Dendritic cell treated with granulocyte-macrophage colony-stimulating factor and Interleukin-4, amounts not matched to agents 40 ng/mL and 50 ng/mL, for 4 days (primary cell): ENCODE measurements at regions not wholly inside any gene's neighbourhood (a gene's known extent, or its start where the extent isn't known, plus 50 kb on each side); places are given as distances from the start of the nearest gene placed in this dataset.

ENCODE experiments used
- H3K27ac Mint-ChIP-seq: one replicate; pipeline ENCODE4 v1.8.0; 2022; ENCODE audit warnings: mild to moderate bottlenecking, mixed read lengths
- H3K27me3 Mint-ChIP-seq: one replicate; pipeline ENCODE4 v1.8.0; 2022; ENCODE audit warnings: mild to moderate bottlenecking, mixed read lengths
- H3K36me3 Mint-ChIP-seq: one replicate; pipeline ENCODE4 v1.8.0; 2022; ENCODE audit warnings: low read depth, mixed read lengths
- H3K4me1 Mint-ChIP-seq: one replicate; pipeline ENCODE4 v1.8.0; 2022; ENCODE audit warnings: low read depth, mixed read lengths
- H3K4me3 Mint-ChIP-seq: one replicate; pipeline ENCODE4 v1.8.0; 2022; ENCODE audit warnings: mild to moderate bottlenecking, moderate library complexity, mixed read lengths
- H3K9me3 Mint-ChIP-seq: one replicate; pipeline ENCODE4 v1.8.0; 2022; ENCODE audit warnings: mixed read lengths
- intact Hi-C: fragments of 100-400 bp; cut with micrococcal nuclease; formaldehyde crosslinking; loops from one replicate; pipeline ENCODE4 v1.15.0; 2022

- intact Hi-C loops, result no loop called here
- H3K4me3 Mint-ChIP-seq, result no peak overlapping the region
- no peaks in the 10 kb centered on the region for H3K4me1 Mint-ChIP-seq
- no peak overlapping the region for H3K27ac Mint-ChIP-seq
- H3K27me3 Mint-ChIP-seq, result no peaks in the 10 kb centered on the region
- no peaks in the 10 kb centered on the region for H3K36me3 Mint-ChIP-seq
- no peaks in the 10 kb centered on the region for H3K9me3 Mint-ChIP-seq
Observed at GRCh38 chr13:84655677-84656076, 773.4 kb upstream of the SLITRK1 start.

- H3K36me3 Mint-ChIP-seq, result no peaks in the 10 kb centered on the region
- intact Hi-C loops, result no loop called here
- no peak overlapping the region for H3K4me3 Mint-ChIP-seq
- H3K27me3 Mint-ChIP-seq, result no peaks in the 10 kb centered on the region
- no peaks in the 10 kb centered on the region for H3K9me3 Mint-ChIP-seq
- H3K27ac Mint-ChIP-seq, result no peak overlapping the region
- no peaks in the 10 kb centered on the region for H3K4me1 Mint-ChIP-seq
Observed at GRCh38 chr13:84654654-84655275, 772.5 kb upstream of the SLITRK1 start.

- no peaks in the 10 kb centered on the region for H3K36me3 Mint-ChIP-seq
- intact Hi-C loops, result no loop called here
- no peaks in the 10 kb centered on the region for H3K4me1 Mint-ChIP-seq
- H3K27ac Mint-ChIP-seq, result no peak overlapping the region
- H3K9me3 Mint-ChIP-seq, result no peaks in the 10 kb centered on the region
- H3K27me3 Mint-ChIP-seq, result no peaks in the 10 kb centered on the region
- H3K4me3 Mint-ChIP-seq, result no peak overlapping the region
Observed at GRCh38 chr13:84653915-84654534, 771.8 kb upstream of the SLITRK1 start.

- Mint-ChIP-seq H3K27me3 (no peaks in the 10 kb centered on the region), H3K4me1 (no peaks in the 10 kb centered on the region), H3K27ac (no peak overlapping the region), H3K36me3 (no peaks in the 10 kb centered on the region), H3K4me3 (no peak overlapping the region), H3K9me3 (no peaks in the 10 kb centered on the region)
- intact Hi-C loops, result no loop called here
Observed at GRCh38 chr13:84651705-84652104, 769.4 kb upstream of the SLITRK1 start.

GRCh38 chr13:84651288-84651687 is 769.0 kb upstream of the SLITRK1 start:
- Mint-ChIP-seq H3K27ac (no peak overlapping the region), H3K9me3 (no peaks in the 10 kb centered on the region)

GRCh38 chr13:84649853-84650252 is 767.6 kb upstream of the SLITRK1 start:
- intact Hi-C loops, result no loop called here

More at GRCh38 chr13:84651288-84651687, 769.0 kb upstream of the SLITRK1 start:
- intact Hi-C loops, result no loop called here
- Mint-ChIP-seq H3K4me1 (no peaks in the 10 kb centered on the region), H3K27me3 (no peaks in the 10 kb centered on the region), H3K4me3 (no peak overlapping the region), H3K36me3 (no peaks in the 10 kb centered on the region)

GRCh38 chr13:84648069-84648640 is 765.9 kb upstream of the SLITRK1 start:
- no peak overlapping the region for H3K27ac Mint-ChIP-seq
- no peaks in the 10 kb centered on the region for H3K36me3 Mint-ChIP-seq
- H3K27me3 Mint-ChIP-seq, result no peaks in the 10 kb centered on the region
- H3K4me1 Mint-ChIP-seq, result peaks cover 6% of the 10 kb centered on the region
- intact Hi-C loops, result no loop called here
- no peaks in the 10 kb centered on the region for H3K9me3 Mint-ChIP-seq
- no peak overlapping the region for H3K4me3 Mint-ChIP-seq

More at GRCh38 chr13:84649853-84650252, 767.6 kb upstream of the SLITRK1 start:
- H3K27me3 Mint-ChIP-seq, result no peaks in the 10 kb centered on the region
- H3K4me3 Mint-ChIP-seq, result no peak overlapping the region
- H3K36me3 Mint-ChIP-seq, result no peaks in the 10 kb centered on the region
- H3K4me1 Mint-ChIP-seq, result peaks cover 6% of the 10 kb centered on the region
- no peak overlapping the region for H3K27ac Mint-ChIP-seq
- no peaks in the 10 kb centered on the region for H3K9me3 Mint-ChIP-seq

GRCh38 chr13:84646957-84647356 is 764.7 kb upstream of the SLITRK1 start:
- no peaks in the 10 kb centered on the region for H3K9me3 Mint-ChIP-seq
- no peak overlapping the region for H3K27ac Mint-ChIP-seq
- intact Hi-C loops, result no loop called here
- H3K36me3 Mint-ChIP-seq, result no peaks in the 10 kb centered on the region
- H3K4me3 Mint-ChIP-seq, result no peak overlapping the region
- H3K27me3 Mint-ChIP-seq, result no peaks in the 10 kb centered on the region
- peaks cover 6% of the 10 kb centered on the region for H3K4me1 Mint-ChIP-seq

- H3K27ac Mint-ChIP-seq, result no peak overlapping the region
- H3K36me3 Mint-ChIP-seq, result no peaks in the 10 kb centered on the region
- H3K4me1 Mint-ChIP-seq, result peaks cover 6% of the 10 kb centered on the region
- intact Hi-C loops, result no loop called here
- no peaks in the 10 kb centered on the region for H3K27me3 Mint-ChIP-seq
- H3K4me3 Mint-ChIP-seq, result no peak overlapping the region
- H3K9me3 Mint-ChIP-seq, result peaks cover 7% of the 10 kb centered on the region
Observed at GRCh38 chr13:84645196-84646012, 763.1 kb upstream of the SLITRK1 start.

GRCh38 chr13:84641491-84641890 is 759.2 kb upstream of the SLITRK1 start:
- intact Hi-C loops, result no loop called here
- no peaks in the 10 kb centered on the region for H3K36me3 Mint-ChIP-seq
- peaks cover 36% of the 10 kb centered on the region for H3K9me3 Mint-ChIP-seq
- no peaks in the 10 kb centered on the region for H3K27me3 Mint-ChIP-seq
- H3K4me1 Mint-ChIP-seq, result peaks cover 6% of the 10 kb centered on the region
- no peak overlapping the region for H3K4me3 Mint-ChIP-seq
- H3K27ac Mint-ChIP-seq, result no peak overlapping the region

- Mint-ChIP-seq H3K9me3 (peaks cover 44% of the 10 kb centered on the region), H3K36me3 (no peaks in the 10 kb centered on the region), H3K27ac (no peak overlapping the region), H3K4me3 (no peak overlapping the region), H3K4me1 (peaks cover 6% of the 10 kb centered on the region), H3K27me3 (no peaks in the 10 kb centered on the region)
- intact Hi-C loops, result no loop called here
Observed at GRCh38 chr13:84640691-84641090, 758.4 kb upstream of the SLITRK1 start.

GRCh38 chr13:84630476-84630875 is 748.2 kb upstream of the SLITRK1 start:
- Mint-ChIP-seq H3K27me3 (no peaks in the 10 kb centered on the region), H3K4me3 (no peak overlapping the region), H3K36me3 (no peaks in the 10 kb centered on the region), H3K4me1 (no peaks in the 10 kb centered on the region), H3K9me3 (peaks cover 18% of the 10 kb centered on the region), H3K27ac (no peak overlapping the region)
- intact Hi-C loops, result no loop called here

- Mint-ChIP-seq H3K27me3 (no peaks in the 10 kb centered on the region), H3K36me3 (no peaks in the 10 kb centered on the region), H3K9me3 (no peaks in the 10 kb centered on the region), H3K4me3 (no peak overlapping the region), H3K4me1 (no peaks in the 10 kb centered on the region), H3K27ac (no peak overlapping the region)
- intact Hi-C loops, result no loop called here
Observed at GRCh38 chr13:84616864-84617263, 734.6 kb upstream of the SLITRK1 start.

GRCh38 chr13:84609716-84610115 is 727.4 kb upstream of the SLITRK1 start:
- H3K27me3 Mint-ChIP-seq, result no peaks in the 10 kb centered on the region
- intact Hi-C loops, result no loop called here
- no peaks in the 10 kb centered on the region for H3K36me3 Mint-ChIP-seq
- H3K4me3 Mint-ChIP-seq, result no peak overlapping the region
- peaks cover 30% of the 10 kb centered on the region for H3K9me3 Mint-ChIP-seq
- H3K27ac Mint-ChIP-seq, result no peak overlapping the region
- no peaks in the 10 kb centered on the region for H3K4me1 Mint-ChIP-seq
